GM23338 (cell line): ENCODE measurements at regions not wholly inside any gene's neighbourhood (a gene's known extent, or its start where the extent isn't known, plus 50 kb on each side); places are given as distances from the start of the nearest gene placed in this dataset.
"Not testable (repeated sequence)": the region's sequence is repeated elsewhere in the genome, so short reads cannot be mapped to it uniquely, and the experiment has no call there.

Source experiments
- ATAC-seq: fragments of 200-7000 bp; cut with Tn5 transposase; 3 replicates; pipeline ENCODE4 v1.9.1; 2020
- DNase-seq: peaks from one replicate; pipeline ENCODE4 v3.0.0-alpha.2; 2015; ENCODE audit warnings: low spot score
- H2AFZ ChIP-seq: fragments of 200-600 bp; sonication (generic); 2 replicates; pipeline ENCODE4 v1.8.0; 2016; ENCODE audit warnings: antibody characterized with exemption, mild to moderate bottlenecking, moderate library complexity
- H3F3A ChIP-seq: fragments of 200-600 bp; sonication (generic); replicated peaks from 2 replicates; pipeline ENCODE4 v1.8.0; 2017; ENCODE audit warnings: antibody characterized with exemption, mixed run types, low read depth
- H3K27ac ChIP-seq: fragments of 200-600 bp; sonication (generic); 2 replicates; pipeline ENCODE4 v1.6.1; 2016; ENCODE audit warnings: low read depth
- H3K27me3 ChIP-seq: fragments of 200-600 bp; sonication (generic); 2 replicates; pipeline ENCODE4 v1.8.0; 2016; ENCODE audit warnings: mild to moderate bottlenecking, mixed run types, moderate library complexity; ENCODE audit not compliant: insufficient read depth
- H3K36me3 ChIP-seq: fragments of 200-600 bp; sonication (generic); 2 replicates; pipeline ENCODE4 v1.8.0; 2016; ENCODE audit warnings: mild to moderate bottlenecking; ENCODE audit not compliant: insufficient read depth
- H3K4me1 ChIP-seq: fragments of 200-600 bp; sonication (generic); 2 replicates; pipeline ENCODE4 v1.8.0; 2016; ENCODE audit warnings: mild to moderate bottlenecking, moderate library complexity; ENCODE audit not compliant: insufficient read depth
- H3K4me2 ChIP-seq: fragments of 200-600 bp; sonication (generic); 2 replicates; pipeline ENCODE4 v1.7.1; 2017; ENCODE audit warnings: mixed run types
- H3K4me3 ChIP-seq: fragments of 200-600 bp; sonication (generic); 2 replicates; pipeline ENCODE4 v1.6.1; 2016; ENCODE audit warnings: mixed run types
- H3K79me2 ChIP-seq: fragments of 200-600 bp; sonication (generic); replicated peaks from 2 replicates; pipeline ENCODE4 v1.8.0; 2017; ENCODE audit warnings: mild to moderate bottlenecking; ENCODE audit not compliant: insufficient read depth
- H3K9me2 ChIP-seq: fragments of 200-600 bp; sonication (generic); 2 replicates; pipeline ENCODE4 v1.8.0; 2017; ENCODE audit not compliant: insufficient read depth
- H4K20me1 ChIP-seq: fragments of 200-600 bp; sonication (generic); replicated peaks from 2 replicates; pipeline ENCODE4 v1.8.0; 2017; ENCODE audit warnings: mild to moderate bottlenecking; ENCODE audit not compliant: insufficient read depth
- H3K27ac Mint-ChIP-seq: 2 replicates; pipeline ENCODE4 v1.8.0; 2020; ENCODE audit warnings: inconsistent platforms, mild to moderate bottlenecking, moderate library complexity, mixed read lengths
- H3K27me3 Mint-ChIP-seq: 3 replicates; pipeline ENCODE4 v1.8.0; 2022; ENCODE audit warnings: low read depth, mild to moderate bottlenecking, moderate library complexity, mixed read lengths, inconsistent platforms; ENCODE audit not compliant: insufficient read depth, poor library complexity
- H3K36me3 Mint-ChIP-seq: 3 replicates; pipeline ENCODE4 v1.8.0; 2021; ENCODE audit warnings: low read depth, mild to moderate bottlenecking, inconsistent platforms, moderate library complexity, mixed read lengths
- H3K4me1 Mint-ChIP-seq: 3 replicates; pipeline ENCODE4 v1.8.0; 2020; ENCODE audit warnings: mild to moderate bottlenecking, inconsistent platforms, mixed read lengths
- H3K4me3 Mint-ChIP-seq: 3 replicates; pipeline ENCODE4 v1.8.0; 2021; ENCODE audit warnings: moderate library complexity, mild to moderate bottlenecking, inconsistent platforms, mixed read lengths
- H3K9me3 Mint-ChIP-seq: 3 replicates; pipeline ENCODE4 v1.8.0; 2020; ENCODE audit warnings: moderate library complexity, mild to moderate bottlenecking, inconsistent platforms, mixed read lengths
- CREB1 ChIP-seq: fragments of 250-450 bp; sonication (Bioruptor Pico); IDR thresholded peaks from 2 replicates; pipeline ENCODE4 v1.5.0; 2020; ENCODE audit warnings: low read depth, mild to moderate bottlenecking, moderate library complexity
- EZH2phosphoT487 ChIP-seq: fragments of 200-600 bp; sonication (generic); IDR thresholded peaks from one replicate; pipeline ENCODE4 v1.8.1; 2018; ENCODE audit warnings: antibody characterized with exemption; ENCODE audit not compliant: unreplicated experiment
- NANOG ChIP-seq: IDR thresholded peaks from 2 replicates; pipeline ENCODE4 v1.6.1; 2016; ENCODE audit warnings: antibody characterized with exemption, borderline replicate concordance
- ZNF331 ChIP-seq: fragments of 250-450 bp; sonication (Bioruptor Pico); IDR thresholded peaks from 2 replicates; pipeline ENCODE4 v1.5.0; 2020; ENCODE audit warnings: low read depth, mild to moderate bottlenecking, moderate library complexity
- TF ChIP-seq, protein P1 (sequence below): fragments of 250-450 bp; sonication (Bioruptor Pico); IDR thresholded peaks from 2 replicates; pipeline ENCODE4 v1.5.0; 2020; ENCODE audit warnings: mild to moderate bottlenecking, moderate library complexity
- TF ChIP-seq, protein P2 (sequence below), 2 experiments: fragments of 200-600 bp in 1 of 2; sonication (generic) in 1 of 2; conservative IDR thresholded peaks; 2 replicates each; pipeline versions ENCODE4 v1.5.1 to v1.6.1; 2016 to 2017; ENCODE audit warnings: antibody characterized with exemption in 2 of 2, low read depth in 2 of 2, mild to moderate bottlenecking in 2 of 2, moderate library complexity in 1 of 2

DNA sequence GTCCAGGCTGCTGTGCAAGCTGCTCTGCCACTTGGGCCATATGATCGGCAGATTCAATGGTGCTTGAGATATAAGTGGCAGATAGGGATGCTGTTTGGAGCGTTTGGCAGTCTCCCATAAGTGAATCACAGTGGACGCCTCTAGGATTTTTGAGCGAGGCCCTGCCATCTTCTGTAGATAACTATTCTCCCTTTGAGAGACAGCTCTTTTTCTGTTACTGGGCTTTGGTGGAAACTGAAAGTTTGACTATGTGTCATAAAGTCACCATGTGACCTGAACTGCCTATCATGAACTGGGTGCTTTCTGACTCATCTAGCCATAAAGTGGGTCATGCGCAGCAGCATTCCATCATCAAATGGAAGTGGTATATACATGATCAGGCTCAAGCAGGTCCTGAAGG is 412.5 kb upstream of the GRID2 start:
- H3K27me3 ChIP-seq, H3K9me3 Mint-ChIP-seq, H3K4me1 ChIP-seq, H3K36me3 ChIP-seq, H2AFZ ChIP-seq, H3F3A ChIP-seq, H3K36me3 Mint-ChIP-seq, H4K20me1 ChIP-seq, H3K27ac Mint-ChIP-seq, H3K27me3 Mint-ChIP-seq, H3K79me2 ChIP-seq, H3K4me2 ChIP-seq, H3K4me1 Mint-ChIP-seq, H3K4me3 ChIP-seq, DNase-seq, H3K4me3 Mint-ChIP-seq, ATAC-seq, H3K27ac ChIP-seq: not testable (repeated sequence)
- H3K9me2 ChIP-seq = peaks cover 14% of the 10 kb centered on the region; the same call in 1 of the 2 replicates

DNA sequence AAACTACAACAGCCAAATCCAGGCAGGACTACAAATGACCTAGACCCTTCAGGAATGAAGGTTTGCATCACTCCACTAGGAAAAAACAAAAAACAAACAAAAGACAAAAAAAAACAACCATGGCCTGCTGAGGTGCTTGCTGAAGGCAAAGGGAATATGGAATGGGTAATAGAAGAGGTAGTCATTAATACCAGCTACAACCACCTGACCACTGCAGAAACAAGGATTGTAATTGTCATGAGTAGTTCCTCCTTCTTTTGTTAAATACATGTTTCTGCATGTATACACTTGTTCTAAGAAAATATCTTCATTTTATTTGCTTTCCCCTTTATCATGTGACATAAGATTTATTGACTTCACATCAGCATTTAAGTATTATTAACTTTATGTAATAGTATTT is 409.8 kb upstream of the GRID2 start:
- Mint-ChIP-seq H3K27me3 (peaks cover 2% of the 10 kb centered on the region), H3K27ac (no peak overlapping the region), H3K4me1 (no peaks in the 10 kb centered on the region), H3K9me3 (no peaks in the 10 kb centered on the region), H3K4me3 (no peak overlapping the region), H3K36me3 (no peaks in the 10 kb centered on the region)
- H3K36me3 ChIP-seq = no peaks in the 10 kb centered on the region
- H3K27ac ChIP-seq = no peak overlapping the region
- H3K79me2 ChIP-seq = no peaks in the 10 kb centered on the region
- no peaks in the 10 kb centered on the region for H3K4me1 ChIP-seq
- H2AFZ ChIP-seq = no peak overlapping the region
- no peak for DNase-seq
- no peak for TF ChIP-seq NANOG
- TF ChIP-seq, protein P1, sequence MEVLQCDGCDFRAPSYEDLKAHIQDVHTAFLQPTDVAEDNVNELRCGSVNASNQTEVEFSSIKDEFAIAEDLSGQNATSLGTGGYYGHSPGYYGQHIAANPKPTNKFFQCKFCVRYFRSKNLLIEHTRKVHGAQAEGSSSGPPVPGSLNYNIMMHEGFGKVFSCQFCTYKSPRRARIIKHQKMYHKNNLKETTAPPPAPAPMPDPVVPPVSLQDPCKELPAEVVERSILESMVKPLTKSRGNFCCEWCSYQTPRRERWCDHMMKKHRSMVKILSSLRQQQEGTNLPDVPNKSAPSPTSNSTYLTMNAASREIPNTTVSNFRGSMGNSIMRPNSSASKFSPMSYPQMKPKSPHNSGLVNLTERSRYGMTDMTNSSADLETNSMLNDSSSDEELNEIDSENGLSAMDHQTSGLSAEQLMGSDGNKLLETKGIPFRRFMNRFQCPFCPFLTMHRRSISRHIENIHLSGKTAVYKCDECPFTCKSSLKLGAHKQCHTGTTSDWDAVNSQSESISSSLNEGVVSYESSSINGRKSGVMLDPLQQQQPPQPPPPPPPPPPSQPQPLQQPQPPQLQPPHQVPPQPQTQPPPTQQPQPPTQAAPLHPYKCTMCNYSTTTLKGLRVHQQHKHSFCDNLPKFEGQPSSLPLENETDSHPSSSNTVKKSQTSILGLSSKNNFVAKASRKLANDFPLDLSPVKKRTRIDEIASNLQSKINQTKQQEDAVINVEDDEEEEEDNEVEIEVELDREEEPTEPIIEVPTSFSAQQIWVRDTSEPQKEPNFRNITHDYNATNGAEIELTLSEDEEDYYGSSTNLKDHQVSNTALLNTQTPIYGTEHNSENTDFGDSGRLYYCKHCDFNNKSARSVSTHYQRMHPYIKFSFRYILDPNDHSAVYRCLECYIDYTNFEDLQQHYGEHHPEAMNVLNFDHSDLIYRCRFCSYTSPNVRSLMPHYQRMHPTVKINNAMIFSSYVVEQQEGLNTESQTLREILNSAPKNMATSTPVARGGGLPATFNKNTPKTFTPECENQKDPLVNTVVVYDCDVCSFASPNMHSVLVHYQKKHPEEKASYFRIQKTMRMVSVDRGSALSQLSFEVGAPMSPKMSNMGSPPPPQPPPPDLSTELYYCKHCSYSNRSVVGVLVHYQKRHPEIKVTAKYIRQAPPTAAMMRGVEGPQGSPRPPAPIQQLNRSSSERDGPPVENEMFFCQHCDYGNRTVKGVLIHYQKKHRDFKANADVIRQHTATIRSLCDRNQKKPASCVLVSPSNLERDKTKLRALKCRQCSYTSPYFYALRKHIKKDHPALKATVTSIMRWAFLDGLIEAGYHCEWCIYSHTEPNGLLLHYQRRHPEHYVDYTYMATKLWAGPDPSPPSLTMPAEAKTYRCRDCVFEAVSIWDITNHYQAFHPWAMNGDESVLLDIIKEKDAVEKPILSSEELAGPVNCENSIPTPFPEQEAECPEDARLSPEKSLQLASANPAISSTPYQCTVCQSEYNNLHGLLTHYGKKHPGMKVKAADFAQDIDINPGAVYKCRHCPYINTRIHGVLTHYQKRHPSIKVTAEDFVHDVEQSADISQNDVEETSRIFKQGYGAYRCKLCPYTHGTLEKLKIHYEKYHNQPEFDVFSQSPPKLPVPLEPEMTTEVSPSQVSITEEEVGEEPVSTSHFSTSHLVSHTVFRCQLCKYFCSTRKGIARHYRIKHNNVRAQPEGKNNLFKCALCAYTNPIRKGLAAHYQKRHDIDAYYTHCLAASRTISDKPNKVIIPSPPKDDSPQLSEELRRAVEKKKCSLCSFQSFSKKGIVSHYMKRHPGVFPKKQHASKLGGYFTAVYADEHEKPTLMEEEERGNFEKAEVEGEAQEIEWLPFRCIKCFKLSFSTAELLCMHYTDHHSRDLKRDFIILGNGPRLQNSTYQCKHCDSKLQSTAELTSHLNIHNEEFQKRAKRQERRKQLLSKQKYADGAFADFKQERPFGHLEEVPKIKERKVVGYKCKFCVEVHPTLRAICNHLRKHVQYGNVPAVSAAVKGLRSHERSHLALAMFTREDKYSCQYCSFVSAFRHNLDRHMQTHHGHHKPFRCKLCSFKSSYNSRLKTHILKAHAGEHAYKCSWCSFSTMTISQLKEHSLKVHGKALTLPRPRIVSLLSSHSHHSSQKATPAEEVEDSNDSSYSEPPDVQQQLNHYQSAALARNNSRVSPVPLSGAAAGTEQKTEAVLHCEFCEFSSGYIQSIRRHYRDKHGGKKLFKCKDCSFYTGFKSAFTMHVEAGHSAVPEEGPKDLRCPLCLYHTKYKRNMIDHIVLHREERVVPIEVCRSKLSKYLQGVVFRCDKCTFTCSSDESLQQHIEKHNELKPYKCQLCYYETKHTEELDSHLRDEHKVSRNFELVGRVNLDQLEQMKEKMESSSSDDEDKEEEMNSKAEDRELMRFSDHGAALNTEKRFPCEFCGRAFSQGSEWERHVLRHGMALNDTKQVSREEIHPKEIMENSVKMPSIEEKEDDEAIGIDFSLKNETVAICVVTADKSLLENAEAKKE = no peak
- TF ChIP-seq, protein P2, sequence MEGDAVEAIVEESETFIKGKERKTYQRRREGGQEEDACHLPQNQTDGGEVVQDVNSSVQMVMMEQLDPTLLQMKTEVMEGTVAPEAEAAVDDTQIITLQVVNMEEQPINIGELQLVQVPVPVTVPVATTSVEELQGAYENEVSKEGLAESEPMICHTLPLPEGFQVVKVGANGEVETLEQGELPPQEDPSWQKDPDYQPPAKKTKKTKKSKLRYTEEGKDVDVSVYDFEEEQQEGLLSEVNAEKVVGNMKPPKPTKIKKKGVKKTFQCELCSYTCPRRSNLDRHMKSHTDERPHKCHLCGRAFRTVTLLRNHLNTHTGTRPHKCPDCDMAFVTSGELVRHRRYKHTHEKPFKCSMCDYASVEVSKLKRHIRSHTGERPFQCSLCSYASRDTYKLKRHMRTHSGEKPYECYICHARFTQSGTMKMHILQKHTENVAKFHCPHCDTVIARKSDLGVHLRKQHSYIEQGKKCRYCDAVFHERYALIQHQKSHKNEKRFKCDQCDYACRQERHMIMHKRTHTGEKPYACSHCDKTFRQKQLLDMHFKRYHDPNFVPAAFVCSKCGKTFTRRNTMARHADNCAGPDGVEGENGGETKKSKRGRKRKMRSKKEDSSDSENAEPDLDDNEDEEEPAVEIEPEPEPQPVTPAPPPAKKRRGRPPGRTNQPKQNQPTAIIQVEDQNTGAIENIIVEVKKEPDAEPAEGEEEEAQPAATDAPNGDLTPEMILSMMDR (conservative IDR thresholded peaks at IDR 0.05; ENCODE audit: low read depth in 2 of 2) = no peak
- no peak for TF ChIP-seq EZH2phosphoT487
- TF ChIP-seq ZNF331 (CRISPR knock-in tag) = no peak
- no peak for TF ChIP-seq CREB1
- H4K20me1 ChIP-seq = no peaks in the 10 kb centered on the region
- no peaks in the 10 kb centered on the region for H3K27me3 ChIP-seq
- H3F3A ChIP-seq = no peaks in the 10 kb centered on the region
- H3K9me2 ChIP-seq = peaks cover 14% of the 10 kb centered on the region; the same call in 1 of the 2 replicates
- H3K4me2 ChIP-seq = no peak overlapping the region
- H3K4me3 ChIP-seq = no peak overlapping the region
- ATAC-seq = no peak
